ENCODE measurements at regions not wholly inside any gene's neighbourhood (a gene's known extent, or its start where the extent isn't known, plus 50 kb on each side); places are given as distances from the start of the nearest gene placed in this dataset.

DNA sequence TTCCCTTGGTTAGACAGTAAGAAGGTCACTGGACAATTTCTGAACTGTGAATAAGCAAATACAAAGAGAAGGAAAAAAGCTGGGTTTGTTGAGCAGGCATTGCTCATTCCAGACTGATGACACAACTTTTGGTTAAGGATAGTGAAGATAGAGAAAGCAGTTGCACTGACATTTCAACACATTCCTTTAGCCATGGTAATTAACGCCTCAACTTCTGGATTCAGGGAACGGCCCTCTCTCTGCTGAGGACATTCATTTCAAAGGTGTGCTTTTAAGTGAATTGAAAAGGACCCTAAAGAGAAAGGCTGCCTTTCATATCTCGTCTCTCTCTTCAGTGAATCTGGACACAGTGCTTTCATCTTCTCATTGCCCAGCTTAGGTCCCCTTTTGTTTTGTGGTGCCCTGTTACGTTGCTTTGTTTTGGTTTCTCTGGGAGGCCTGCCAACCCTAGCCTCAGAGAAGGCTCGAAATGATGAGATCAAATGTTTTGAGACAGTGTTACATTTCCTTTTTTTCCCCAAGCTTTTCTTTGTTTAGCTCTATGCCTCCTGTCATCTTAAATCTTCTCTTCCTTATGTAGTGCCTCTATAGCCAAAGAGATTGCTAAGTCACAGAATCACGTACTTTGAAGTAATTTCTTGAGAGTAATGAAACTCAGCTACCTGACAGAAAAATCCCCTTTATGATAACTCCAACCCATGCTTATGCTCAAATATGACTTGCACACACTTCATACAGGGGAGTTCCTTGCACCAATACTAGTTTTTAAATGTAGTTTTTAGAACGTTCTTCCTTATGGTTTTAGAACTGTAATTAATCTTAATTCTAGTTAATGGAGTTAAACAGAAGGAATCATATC, 94.4 kb upstream of the IFNE start:
- Histone ChIP-seq H3K9me2 (replicated peaks; ENCODE audit: low read length) (no peaks in the 10 kb centered on the region), H3K27me3 (ENCODE audit: low read length) (no peaks in the 10 kb centered on the region), H3F3A (ENCODE audit: low read length, unreplicated experiment) (peaks cover 10% of the 10 kb centered on the region), H3K4me1 (ENCODE audit: insufficient read depth, low read length) (peaks cover 59% of the 10 kb centered on the region), H3K4me3 (ENCODE audit: low read length) (peak overlapping the region; percentile 60), H2AFZ (ENCODE audit: low read length) (peak overlapping the region; percentile 50; the same call in 1 of the 2 replicates), H3K79me2 (ENCODE audit: low read length) (peaks cover 79% of the 10 kb centered on the region), H3K27ac (ENCODE audit: low read length) (peak overlapping the region; percentile 81), H3K4me2 (ENCODE audit: low read length) (peak overlapping the region; percentile 82), H4K20me1 (ENCODE audit: low read length) (no peaks in the 10 kb centered on the region), H3K9ac (ENCODE audit: low read length) (peak overlapping the region; percentile 44), H3K9me3 (ENCODE audit: low read length) (no peaks in the 10 kb centered on the region), H3K36me3 (ENCODE audit: low read depth, low read length) (no peaks in the 10 kb centered on the region)
- ATAC-seq (peak; percentile 65), DNase-seq (peak; percentile 83)
- intact Hi-C loops (cut with micrococcal nuclease) = loop anchor here (2.0 to 5.0 kb wide), 3 partner anchors 18 to 101 kb away; no protein-coding TSS in a partner anchor
- POLR2A ChIA-PET (ENCODE audit: unreplicated experiment) = interaction anchor here (0.6 to 1.0 kb wide), 3 partner anchors 15 to 173 kb away, joined by 4 to 6 read pairs (median 5); no protein-coding TSS in a partner anchor
- BruUV-seq (replicated peaks) = TSS peak; percentile 87
- CTCF ChIA-PET = no interaction called here
- TF ChIP-seq EZH2 (IDR thresholded peaks at IDR 0.05; ENCODE audit: low read length, unreplicated experiment) (no peak), EZH2phosphoT487 (IDR thresholded peaks at IDR 0.05; ENCODE audit: borderline replicate concordance, low read length) (no peak)
- TF ChIP-seq, protein P1, sequence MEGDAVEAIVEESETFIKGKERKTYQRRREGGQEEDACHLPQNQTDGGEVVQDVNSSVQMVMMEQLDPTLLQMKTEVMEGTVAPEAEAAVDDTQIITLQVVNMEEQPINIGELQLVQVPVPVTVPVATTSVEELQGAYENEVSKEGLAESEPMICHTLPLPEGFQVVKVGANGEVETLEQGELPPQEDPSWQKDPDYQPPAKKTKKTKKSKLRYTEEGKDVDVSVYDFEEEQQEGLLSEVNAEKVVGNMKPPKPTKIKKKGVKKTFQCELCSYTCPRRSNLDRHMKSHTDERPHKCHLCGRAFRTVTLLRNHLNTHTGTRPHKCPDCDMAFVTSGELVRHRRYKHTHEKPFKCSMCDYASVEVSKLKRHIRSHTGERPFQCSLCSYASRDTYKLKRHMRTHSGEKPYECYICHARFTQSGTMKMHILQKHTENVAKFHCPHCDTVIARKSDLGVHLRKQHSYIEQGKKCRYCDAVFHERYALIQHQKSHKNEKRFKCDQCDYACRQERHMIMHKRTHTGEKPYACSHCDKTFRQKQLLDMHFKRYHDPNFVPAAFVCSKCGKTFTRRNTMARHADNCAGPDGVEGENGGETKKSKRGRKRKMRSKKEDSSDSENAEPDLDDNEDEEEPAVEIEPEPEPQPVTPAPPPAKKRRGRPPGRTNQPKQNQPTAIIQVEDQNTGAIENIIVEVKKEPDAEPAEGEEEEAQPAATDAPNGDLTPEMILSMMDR (conservative IDR thresholded peaks at IDR 0.05; ENCODE audit: low read depth, low read length) = no peak

DNA sequence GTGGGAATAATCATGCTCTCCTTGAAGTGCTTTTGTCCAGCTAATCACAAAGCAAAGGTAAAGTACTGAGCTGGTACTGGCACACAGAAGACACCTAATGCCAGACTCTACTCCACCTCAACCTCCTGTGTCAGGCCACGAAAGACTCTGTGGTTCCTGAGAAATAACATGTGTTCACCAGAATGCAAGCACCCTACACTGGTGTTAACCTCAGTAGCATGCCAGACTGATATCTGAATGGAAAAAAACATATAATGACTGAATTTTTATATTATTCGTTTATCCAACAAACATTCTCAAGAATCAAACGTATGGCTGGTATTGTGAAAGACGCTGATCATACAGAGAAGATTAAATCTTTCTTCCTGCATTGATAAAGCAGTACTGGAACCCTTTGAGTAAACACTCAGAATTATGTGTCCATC, 97.1 kb upstream of the IFNE start:
- no TSS peak for BruUV-seq (replicated peaks)
- intact Hi-C loops (cut with micrococcal nuclease) = loop anchor here (5.0 kb wide), 2 partner anchors 33 to 98 kb away; no protein-coding TSS in a partner anchor

DNA sequence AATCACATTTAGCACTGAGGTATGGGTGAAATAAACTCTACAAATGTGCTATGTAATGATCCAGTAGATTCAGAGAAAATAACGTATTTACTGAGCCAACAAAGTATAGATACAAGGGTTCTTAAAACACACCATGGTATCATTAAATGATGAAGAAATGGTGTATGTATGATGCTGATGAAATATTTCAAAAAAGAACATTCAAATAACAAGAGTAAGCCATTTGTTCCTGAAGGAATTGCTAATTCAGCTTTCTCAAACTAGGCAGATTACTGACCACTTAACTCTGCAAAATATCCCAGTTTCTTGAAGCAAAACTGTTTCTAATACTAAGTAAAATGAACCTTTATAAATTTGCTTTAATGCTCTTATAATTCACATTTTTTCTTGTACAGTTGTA, 97.6 kb upstream of the IFNE start:
- peaks cover 10% of the 10 kb centered on the region for H3F3A ChIP-seq (ENCODE audit: low read length, unreplicated experiment)
- H3K9me3 ChIP-seq (ENCODE audit: low read length) = no peaks in the 10 kb centered on the region
- peak overlapping the region; percentile 32 for H2AFZ ChIP-seq (ENCODE audit: low read length)
- intact Hi-C loops (cut with micrococcal nuclease) = loop anchor here (5.0 kb wide), 2 partner anchors 33 to 98 kb away; no protein-coding TSS in a partner anchor
- H3K4me1 ChIP-seq (ENCODE audit: insufficient read depth, low read length) = peaks cover 64% of the 10 kb centered on the region
- DNase-seq (no peak), ATAC-seq (no peak)
- H4K20me1 ChIP-seq (ENCODE audit: low read length) = no peaks in the 10 kb centered on the region
- TF ChIP-seq, protein P1 (conservative IDR thresholded peaks at IDR 0.05; ENCODE audit: low read depth, low read length) = no peak
- H3K79me2 ChIP-seq (ENCODE audit: low read length) = peaks cover 77% of the 10 kb centered on the region
- peak overlapping the region; percentile 69 for H3K9ac ChIP-seq (ENCODE audit: low read length)
- H3K4me2 ChIP-seq (ENCODE audit: low read length) = peak overlapping the region; percentile 82
- no peaks in the 10 kb centered on the region for H3K9me2 ChIP-seq (replicated peaks; ENCODE audit: low read length)
- ChIA-PET CTCF (no interaction called here), POLR2A (ENCODE audit: unreplicated experiment) (no interaction called here)
- peak overlapping the region; percentile 60; the same call in 1 of the 2 replicates for H3K4me3 ChIP-seq (ENCODE audit: low read length)
- peak overlapping the region; percentile 83 for H3K27ac ChIP-seq (ENCODE audit: low read length)
- H3K27me3 ChIP-seq (ENCODE audit: low read length) = no peaks in the 10 kb centered on the region
- no TSS peak for BruUV-seq (replicated peaks)
- H3K36me3 ChIP-seq (ENCODE audit: low read depth, low read length) = no peaks in the 10 kb centered on the region

More for the DNA sequence above, 97.1 kb upstream of the IFNE start:
- ChIA-PET CTCF (no interaction called here), POLR2A (ENCODE audit: unreplicated experiment) (no interaction called here)
- H3K4me2 ChIP-seq (ENCODE audit: low read length) = peak overlapping the region; percentile 82
- peak overlapping the region; percentile 69 for H3K9ac ChIP-seq (ENCODE audit: low read length)
- peak overlapping the region; percentile 83 for H3K27ac ChIP-seq (ENCODE audit: low read length)
- H3K27me3 ChIP-seq (ENCODE audit: low read length) = no peaks in the 10 kb centered on the region
- ATAC-seq (peak; percentile 8; the same call in 1 of the 2 replicates), DNase-seq (no peak)
- H3K4me1 ChIP-seq (ENCODE audit: insufficient read depth, low read length) = peaks cover 64% of the 10 kb centered on the region
- no peaks in the 10 kb centered on the region for H3K9me2 ChIP-seq (replicated peaks; ENCODE audit: low read length)
- H3K9me3 ChIP-seq (ENCODE audit: low read length) = no peaks in the 10 kb centered on the region
- H3K79me2 ChIP-seq (ENCODE audit: low read length) = peaks cover 77% of the 10 kb centered on the region
- TF ChIP-seq EZH2phosphoT487 (IDR thresholded peaks at IDR 0.05; ENCODE audit: borderline replicate concordance, low read length) = no peak
- peak overlapping the region; percentile 60 for H3K4me3 ChIP-seq (ENCODE audit: low read length)
- no peaks in the 10 kb centered on the region for H3K36me3 ChIP-seq (ENCODE audit: low read depth, low read length)
- H2AFZ ChIP-seq (ENCODE audit: low read length) = peak overlapping the region; percentile 32
- H3F3A ChIP-seq (ENCODE audit: low read length, unreplicated experiment) = peaks cover 10% of the 10 kb centered on the region
- no peaks in the 10 kb centered on the region for H4K20me1 ChIP-seq (ENCODE audit: low read length)

Measured in PC-3 (cell line).